ENCODE measurements at regions not wholly inside any gene's neighbourhood (a gene's known extent, or its start where the extent isn't known, plus 50 kb on each side); places are given as distances from the start of the nearest gene placed in this dataset.
"Not testable (repeated sequence)": the region's sequence is repeated elsewhere in the genome, so short reads cannot be mapped to it uniquely, and the experiment has no call there.

DNA sequence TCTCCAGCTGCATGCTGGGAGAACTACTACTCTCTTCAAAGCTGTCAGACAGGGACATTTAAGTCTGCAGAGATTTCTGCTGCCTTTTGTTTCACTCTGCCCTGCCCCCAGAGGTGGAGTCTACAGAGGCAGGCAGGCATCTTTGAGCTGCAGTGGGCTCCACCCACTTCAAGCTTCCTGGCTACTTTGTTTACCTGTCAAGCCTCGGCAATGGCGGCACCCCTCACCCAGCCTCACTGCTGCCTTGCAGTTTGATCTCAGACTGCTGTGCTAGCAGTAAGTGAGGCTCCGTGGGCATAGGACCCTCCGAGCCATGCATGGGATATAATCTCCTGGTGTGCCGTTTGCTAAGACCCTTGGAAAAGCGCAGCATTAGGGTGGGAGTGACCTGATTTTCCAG lies 61.7 kb downstream of the DMRTA1 start:
- FAIRE-seq = not testable (repeated sequence)

- FAIRE-seq = no peak
Observed at GRCh38 chr9:22508790-22509189, 62.2 kb downstream of the DMRTA1 start.

DNA sequence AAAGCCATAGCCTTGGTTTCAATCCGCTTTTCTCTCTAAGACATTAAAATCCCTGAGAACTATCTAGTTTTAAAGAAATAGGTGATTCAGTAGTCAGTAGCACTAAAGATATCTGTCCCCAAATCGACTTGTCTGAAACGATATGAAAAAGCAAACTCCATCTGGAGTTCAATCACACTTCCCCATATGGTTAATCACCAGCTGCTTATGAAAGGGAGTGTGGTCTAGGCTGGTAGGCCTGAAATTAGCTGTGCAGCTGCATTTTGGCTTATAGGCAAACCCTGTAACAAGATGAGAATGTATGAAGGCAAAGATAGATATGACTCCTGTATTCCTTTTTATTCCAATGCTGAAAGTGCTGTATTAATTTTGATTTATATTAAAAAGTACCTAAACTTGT lies 65.9 kb downstream of the DMRTA1 start:
- FAIRE-seq = no peak

GRCh38 chr9:22514871-22515270 lies 68.2 kb downstream of the DMRTA1 start:
- no peak for FAIRE-seq

- FAIRE-seq = no peak
Observed at GRCh38 chr9:22522206-22522740, 75.6 kb downstream of the DMRTA1 start.

DNA sequence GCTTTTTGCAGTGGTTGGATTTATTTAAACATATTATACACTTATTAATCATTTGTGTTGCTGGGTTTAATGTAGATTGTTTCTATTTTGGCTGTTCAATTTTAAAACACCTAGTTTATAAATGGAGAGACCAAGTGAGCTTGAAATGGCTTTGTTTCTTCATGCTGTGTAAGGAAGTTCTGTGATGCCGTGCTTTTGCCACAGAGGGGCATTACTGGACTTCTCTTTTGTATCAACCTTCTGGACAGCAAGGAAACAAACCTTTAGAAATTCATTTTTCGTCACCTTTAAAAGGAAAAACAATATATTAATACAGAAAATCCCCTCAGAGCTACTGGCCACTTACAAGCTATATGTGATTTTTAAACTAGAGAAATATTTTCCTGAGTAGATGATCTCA lies 81.9 kb downstream of the DMRTA1 start:
- FAIRE-seq = no peak

GRCh38 chr9:22529426-22530199 lies 83.0 kb downstream of the DMRTA1 start:
- FAIRE-seq = no peak

DNA sequence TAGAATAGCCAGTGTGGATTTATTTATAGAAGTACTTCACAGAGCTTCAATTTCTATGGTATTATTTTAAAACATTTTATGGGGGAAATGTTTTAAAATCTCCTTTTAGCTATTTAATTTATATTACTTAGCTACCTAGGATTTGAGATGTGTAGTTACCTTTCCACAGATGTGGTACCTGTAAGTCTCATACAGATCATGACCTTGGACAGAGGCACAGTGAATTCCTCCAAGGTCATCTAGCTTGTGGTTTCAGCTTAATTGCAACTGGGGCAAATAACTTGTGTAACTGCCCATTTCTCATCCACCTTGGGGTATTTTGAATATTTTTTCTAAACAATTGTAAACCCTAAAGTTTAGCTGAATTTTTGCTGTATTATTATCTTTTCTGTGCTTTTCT lies 89.2 kb downstream of the DMRTA1 start:
- no peak for FAIRE-seq

DNA sequence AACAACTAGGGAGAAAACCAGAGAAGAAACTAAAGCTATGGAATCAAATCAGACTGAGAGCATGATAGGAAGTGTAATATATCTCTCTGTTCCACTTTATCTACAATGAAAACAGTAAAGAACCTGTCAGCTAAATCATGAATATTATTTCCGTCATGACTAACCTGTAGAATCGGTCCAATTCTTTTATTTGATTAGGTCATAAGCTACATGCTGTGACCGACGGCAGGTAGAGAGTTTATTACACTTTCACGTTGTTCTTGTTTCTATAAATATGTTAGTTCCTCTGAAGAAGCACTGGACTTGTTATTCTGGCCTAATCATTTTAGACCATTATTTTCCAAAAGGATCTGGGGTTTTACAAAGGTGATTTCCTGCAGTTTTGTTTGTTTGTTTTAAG lies 91.1 kb downstream of the DMRTA1 start:
- no peak for FAIRE-seq

DNA sequence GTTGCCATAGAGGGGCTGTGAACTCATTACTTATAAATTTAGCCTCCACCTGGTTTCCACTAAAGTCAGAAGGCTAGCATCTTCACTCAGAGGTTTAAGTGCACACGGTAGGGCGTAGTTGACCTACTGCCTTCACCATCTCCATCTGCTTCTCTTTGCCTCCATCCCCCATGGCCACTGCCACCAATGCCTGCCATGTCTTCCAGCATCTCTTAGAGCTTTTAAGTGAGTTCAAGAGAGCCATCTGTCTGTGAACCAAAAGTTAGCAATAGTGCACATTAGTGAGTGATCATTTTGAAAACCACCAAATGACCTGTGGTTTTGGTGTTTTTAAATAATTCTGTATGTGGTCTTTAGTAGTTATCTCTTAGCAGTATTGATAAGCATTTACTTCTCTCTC lies 102.0 kb downstream of the DMRTA1 start:
- FAIRE-seq = no peak

DNA sequence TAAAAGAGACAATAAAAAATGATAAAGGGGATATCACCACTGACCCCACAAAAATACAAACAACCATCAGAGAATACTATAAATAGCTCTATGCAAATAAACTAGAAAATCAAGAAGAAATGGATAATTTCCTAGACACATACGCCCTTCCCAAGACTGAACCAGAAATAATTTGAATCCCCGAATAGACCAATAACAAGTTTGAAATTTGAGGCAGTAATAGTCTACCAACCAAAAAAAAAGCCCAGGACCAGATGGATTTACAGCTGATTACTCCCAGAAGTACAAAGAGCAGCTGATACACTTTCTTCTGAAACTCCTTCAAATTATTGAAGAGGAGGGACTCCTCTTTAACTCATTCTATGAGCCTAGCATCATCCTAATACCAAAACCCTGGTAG lies 128.1 kb downstream of the DMRTA1 start:
- FAIRE-seq = no peak

- no peak for FAIRE-seq
Observed at GRCh38 chr9:22580788-22581187, 134.2 kb downstream of the DMRTA1 start.

GRCh38 chr9:22582221-22582620 lies 135.6 kb downstream of the DMRTA1 start:
- no peak for FAIRE-seq

- FAIRE-seq = no peak
Observed at GRCh38 chr9:22588918-22589317, 142.3 kb downstream of the DMRTA1 start.

DNA sequence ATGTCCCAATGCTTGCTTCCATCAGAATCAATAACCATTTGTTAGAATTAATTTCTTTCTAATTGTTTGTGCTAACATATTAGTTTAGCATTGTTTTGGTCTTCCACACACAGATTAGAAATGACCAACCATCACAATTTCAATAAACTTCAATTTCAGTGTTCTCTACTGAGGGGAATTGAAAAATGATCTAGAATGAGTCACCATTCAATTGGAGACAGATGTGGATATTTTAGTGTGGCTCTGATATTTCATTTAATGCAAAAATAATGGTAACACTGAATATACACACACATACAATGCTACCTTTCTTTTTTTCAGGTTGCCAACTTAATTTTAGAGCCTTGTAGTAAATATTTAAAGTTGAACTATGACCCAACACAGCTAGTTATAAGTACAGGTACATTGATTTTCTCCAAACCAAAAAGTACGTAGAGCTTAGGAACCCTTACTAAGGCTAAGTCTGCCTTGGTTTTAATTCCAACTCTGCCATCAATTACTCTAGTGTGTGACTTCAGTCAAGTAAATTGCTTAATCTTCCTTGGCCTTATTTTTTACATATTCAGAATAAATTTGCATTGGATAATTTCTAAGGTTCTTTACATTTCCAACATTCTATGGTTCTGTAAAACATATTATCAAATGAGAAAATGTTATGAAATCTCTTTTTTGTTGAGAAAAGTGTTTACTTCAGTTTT lies 143.9 kb downstream of the DMRTA1 start:
- no peak for FAIRE-seq

GRCh38 chr9:22595805-22596204 lies 149.2 kb downstream of the DMRTA1 start:
- no peak for FAIRE-seq

DNA sequence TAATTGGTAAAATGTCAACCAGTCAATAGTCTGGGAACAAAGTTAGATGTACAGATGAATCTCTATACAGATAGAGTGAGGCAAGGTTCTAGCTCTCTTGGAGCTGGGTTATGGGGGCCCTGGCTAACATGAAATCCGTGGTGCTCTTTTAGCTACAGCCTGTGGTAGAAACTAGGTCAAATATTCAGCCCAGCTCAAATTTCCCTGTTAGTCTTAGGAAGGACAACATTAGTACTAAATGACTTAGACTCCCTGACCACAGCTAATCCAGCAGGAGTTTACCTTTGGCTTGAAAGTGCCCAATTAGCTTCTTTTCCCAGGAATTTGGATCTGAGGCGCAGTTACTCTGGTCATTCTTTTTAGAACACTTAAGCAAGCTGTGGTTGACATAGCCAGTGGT lies 170.5 kb downstream of the DMRTA1 start:
- no peak for FAIRE-seq

DNA sequence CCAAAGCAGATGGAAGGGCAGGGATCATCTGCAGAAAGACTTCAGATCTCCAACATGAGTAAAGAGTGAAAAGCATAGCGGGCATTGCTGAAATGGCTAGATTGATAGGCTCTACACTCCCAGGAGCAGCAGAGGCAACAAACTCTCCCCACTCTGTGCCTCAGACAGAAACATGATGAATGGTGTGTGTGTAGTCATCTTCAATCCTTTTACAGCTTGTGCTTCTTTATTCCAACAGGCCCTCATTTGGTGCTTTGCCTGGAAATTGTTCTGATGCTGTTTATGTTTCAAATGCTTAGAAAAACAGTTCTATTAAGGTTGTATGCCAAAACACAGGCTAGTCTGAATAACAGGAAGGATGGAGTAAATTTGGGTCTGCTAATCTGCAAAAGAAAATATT lies 176.2 kb downstream of the DMRTA1 start:
- FAIRE-seq = no peak

DNA sequence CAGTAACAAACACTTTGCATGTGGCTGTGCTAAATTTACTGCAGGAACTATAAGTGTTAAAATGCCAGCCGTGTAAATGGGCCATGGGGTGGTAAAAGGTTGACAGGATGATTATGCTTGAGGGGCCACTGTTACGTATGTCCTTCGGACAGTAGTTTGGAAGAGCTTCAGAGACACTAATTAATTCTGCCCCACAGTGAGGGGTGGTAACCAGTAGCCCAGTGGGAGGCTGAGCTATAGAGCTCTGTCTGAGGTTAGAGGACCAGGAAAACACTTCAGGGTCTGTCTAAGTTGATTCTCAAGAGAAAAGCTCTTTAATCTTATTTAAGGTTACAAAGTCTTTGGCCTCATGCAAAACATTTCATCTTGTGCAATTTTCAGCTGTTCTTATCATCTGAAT lies 176.6 kb downstream of the DMRTA1 start:
- FAIRE-seq = no peak

DNA sequence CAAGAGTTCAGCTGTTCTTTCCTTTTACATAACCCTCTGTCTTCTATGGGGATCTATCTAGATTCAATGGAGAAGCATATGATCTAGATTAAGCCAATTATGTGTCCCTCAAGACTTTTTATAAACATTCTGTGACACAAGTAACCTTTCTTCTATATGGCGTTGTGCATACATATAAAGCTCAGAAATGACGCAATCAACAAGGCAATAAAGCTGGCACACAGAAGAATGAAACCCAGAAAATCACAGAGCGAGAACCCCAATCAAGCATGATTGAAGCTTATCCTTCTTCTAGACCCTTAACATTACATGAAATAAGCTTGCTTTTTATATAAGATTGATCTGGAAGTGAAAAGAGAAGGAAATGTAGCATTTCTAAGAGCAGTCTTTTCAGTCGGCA lies 178.9 kb downstream of the DMRTA1 start:
- no peak for FAIRE-seq

DNA sequence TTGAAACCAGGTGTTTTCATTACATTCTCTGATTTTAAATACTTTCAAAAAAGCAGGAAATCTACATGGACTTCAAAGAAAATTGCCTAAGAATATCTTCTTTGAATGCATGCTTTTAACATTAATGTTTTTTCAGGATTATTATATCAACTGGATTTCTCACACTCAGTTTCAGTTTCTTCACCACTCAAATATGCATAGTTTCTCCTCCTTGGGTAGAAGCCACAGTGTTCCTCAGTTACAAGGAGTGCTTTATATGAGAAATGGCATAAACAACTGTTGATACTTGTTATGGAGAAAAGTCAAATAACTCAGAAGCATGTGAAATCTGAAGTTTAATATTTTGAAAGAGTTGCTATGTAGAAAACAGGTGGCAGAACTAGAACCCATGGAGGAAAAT lies 196.9 kb downstream of the DMRTA1 start:
- no peak for FAIRE-seq

DNA sequence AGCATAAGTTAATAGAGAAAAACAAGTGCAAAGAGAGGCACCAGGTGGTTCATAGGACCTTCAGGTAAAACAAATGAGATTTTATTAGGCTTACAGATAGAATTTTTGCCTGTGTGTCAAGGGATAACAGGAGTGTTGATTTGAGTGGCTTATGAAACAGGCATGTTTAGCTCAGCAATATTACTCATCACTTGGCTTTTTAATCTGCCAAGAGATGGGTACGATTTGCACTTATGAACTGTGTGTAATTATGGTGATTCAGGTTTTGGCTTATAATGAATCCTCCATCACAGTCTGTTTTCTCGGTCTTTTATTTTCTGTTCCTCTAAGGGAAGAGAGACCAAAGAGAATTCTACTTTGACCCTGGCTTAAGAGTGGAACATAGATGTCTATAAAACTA lies 199.3 kb downstream of the DMRTA1 start:
- no peak for FAIRE-seq

DNA sequence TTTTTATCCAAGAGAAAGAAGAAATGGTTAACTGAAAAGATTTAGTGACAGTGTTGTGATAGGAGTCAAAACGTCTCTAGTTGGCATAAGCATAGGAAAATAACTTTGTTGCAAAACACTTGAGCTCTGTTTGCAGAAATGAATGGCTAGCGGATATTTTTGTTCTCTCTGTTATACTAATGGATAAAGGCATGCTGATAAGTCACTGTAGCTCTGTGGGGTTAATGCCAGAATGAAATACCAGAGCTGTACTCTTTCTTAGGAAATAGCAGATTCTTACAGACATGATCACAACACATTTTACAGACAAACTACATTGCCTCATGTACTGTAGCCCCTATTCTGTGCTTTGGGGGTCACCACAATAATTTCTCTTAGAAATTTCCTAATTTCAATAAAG lies 202.8 kb downstream of the DMRTA1 start:
- FAIRE-seq = no peak

- no peak for FAIRE-seq
Observed at GRCh38 chr9:22650145-22650544, 203.5 kb downstream of the DMRTA1 start.

GRCh38 chr9:22650946-22651345 lies 204.3 kb downstream of the DMRTA1 start:
- FAIRE-seq = no peak

Measured in TTC549 (cell line).